Omental fat pad (tissue), 3 donors: ENCODE measurements at regions not wholly inside any gene's neighbourhood (a gene's known extent, or its start where the extent isn't known, plus 50 kb on each side); places are given as distances from the start of the nearest gene placed in this dataset.

ENCODE experiments used
- ATAC-seq: fragments of 150-250 bp; one replicate; pipeline ENCODE4 v1.9.1; 2016; ENCODE audit warnings: mild to moderate bottlenecking, moderate library complexity; ENCODE audit not compliant: low FRiP score
- DNase-seq: peaks from one replicate; pipeline ENCODE4 v3.0.0-alpha.2; 2019; ENCODE audit warnings: low spot score
- TF ChIP-seq, protein P1 (sequence below), 3 donors: fragments of 450-650 bp; IDR thresholded peaks; one replicate each; pipeline ENCODE4 v1.5.1; 2016 to 2017; ENCODE audit warnings: antibody characterized with exemption in 3 of 3, mild to moderate bottlenecking in 3 of 3, moderate library complexity in 2 of 3

- TF ChIP-seq, protein P1, sequence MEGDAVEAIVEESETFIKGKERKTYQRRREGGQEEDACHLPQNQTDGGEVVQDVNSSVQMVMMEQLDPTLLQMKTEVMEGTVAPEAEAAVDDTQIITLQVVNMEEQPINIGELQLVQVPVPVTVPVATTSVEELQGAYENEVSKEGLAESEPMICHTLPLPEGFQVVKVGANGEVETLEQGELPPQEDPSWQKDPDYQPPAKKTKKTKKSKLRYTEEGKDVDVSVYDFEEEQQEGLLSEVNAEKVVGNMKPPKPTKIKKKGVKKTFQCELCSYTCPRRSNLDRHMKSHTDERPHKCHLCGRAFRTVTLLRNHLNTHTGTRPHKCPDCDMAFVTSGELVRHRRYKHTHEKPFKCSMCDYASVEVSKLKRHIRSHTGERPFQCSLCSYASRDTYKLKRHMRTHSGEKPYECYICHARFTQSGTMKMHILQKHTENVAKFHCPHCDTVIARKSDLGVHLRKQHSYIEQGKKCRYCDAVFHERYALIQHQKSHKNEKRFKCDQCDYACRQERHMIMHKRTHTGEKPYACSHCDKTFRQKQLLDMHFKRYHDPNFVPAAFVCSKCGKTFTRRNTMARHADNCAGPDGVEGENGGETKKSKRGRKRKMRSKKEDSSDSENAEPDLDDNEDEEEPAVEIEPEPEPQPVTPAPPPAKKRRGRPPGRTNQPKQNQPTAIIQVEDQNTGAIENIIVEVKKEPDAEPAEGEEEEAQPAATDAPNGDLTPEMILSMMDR (IDR thresholded peaks at IDR 0.05), result no peak
- no peak for ATAC-seq
- no peak for DNase-seq
Observed at GRCh38 chr3:76673171-76673570, 366.7 kb upstream of the ROBO2 start.

GRCh38 chr3:76679541-76679940 lies 360.4 kb upstream of the ROBO2 start:
- ATAC-seq (no peak), DNase-seq (no peak)
- TF ChIP-seq, protein P1 (IDR thresholded peaks at IDR 0.05), result no peak

- TF ChIP-seq, protein P1 (IDR thresholded peaks at IDR 0.05), result no peak
- DNase-seq, result no peak
- no peak for ATAC-seq
Observed at GRCh38 chr3:76683256-76683655, 356.6 kb upstream of the ROBO2 start.

DNA sequence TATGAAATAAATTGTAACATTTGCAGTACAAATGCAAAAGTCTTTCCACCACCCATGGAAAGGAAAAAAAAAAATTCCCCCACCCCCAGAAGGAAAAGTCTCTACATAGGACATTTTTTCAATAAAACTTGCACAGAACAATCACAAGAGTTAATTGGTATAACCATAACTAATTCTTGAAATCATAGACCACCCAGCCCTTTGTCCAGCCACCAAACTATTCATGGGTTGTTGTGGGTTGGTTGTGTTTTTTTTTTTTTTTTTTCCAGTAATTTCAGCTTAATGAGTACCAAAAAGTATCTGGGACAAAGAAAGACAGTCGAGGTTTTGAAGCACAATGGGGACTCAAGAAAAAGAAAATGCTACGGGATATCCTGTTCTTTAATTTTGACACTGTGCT lies 355.0 kb upstream of the ROBO2 start:
- TF ChIP-seq, protein P1 (IDR thresholded peaks at IDR 0.05), result no peak
- no peak for DNase-seq
- ATAC-seq, result no peak

DNA sequence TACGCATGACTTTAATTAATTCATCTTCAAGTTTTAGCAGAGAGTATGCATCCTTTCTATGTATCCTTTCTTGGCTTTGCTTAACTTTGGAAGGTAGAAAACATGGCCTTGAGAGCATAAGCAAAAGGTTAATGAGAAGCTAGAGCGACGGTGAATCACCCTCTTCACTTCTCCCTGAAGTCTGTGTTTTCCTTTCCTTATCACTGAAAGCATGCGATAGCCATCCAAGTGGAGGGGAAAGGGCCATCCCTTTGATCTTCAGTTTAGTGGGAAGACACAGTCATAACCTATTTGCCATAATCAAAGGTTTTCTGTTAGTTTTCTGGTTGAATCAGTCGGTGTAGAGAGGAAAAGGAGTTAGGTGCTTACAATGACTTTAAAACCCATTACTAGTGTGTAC lies 354.0 kb upstream of the ROBO2 start:
- ATAC-seq, result no peak
- TF ChIP-seq, protein P1 (IDR thresholded peaks at IDR 0.05), result no peak
- DNase-seq, result no peak

- TF ChIP-seq, protein P1 (IDR thresholded peaks at IDR 0.05), result no peak
- DNase-seq (no peak), ATAC-seq (no peak)
Observed at GRCh38 chr3:76687019-76687418, 352.9 kb upstream of the ROBO2 start.

DNA sequence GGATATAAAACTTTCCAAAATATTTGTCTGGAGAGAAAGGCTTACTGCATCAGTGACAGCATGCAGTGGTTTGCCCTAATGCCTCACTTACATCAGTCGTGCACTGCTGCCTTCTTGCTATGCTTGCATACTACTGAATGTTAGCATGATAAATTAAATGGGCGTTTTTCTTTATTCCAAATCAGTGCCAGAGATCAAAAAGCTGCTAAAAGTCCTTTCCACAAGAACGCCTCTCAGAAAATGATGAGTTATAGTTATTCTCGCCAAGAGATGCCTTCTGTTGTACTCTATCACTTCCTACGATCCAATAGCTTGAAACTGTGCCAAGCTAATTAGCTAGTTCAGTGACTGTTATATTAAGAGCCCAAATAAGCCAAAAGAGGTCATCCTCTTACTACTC lies 345.8 kb upstream of the ROBO2 start:
- DNase-seq (no peak), ATAC-seq (no peak)
- TF ChIP-seq, protein P1 (IDR thresholded peaks at IDR 0.05), result no peak
